Duodenal mucosa (tissue), 2 donors: ENCODE measurements at regions not wholly inside any gene's neighbourhood (a gene's known extent, or its start where the extent isn't known, plus 50 kb on each side); places are given as distances from the start of the nearest gene placed in this dataset.

Source experiments
- H3K27ac ChIP-seq: one replicate; pipeline ENCODE4 v1.7.0; 2013; ENCODE audit warnings: low read depth, low read length
- H3K27me3 ChIP-seq, 2 donors: one replicate each; pipeline ENCODE4 v1.7.0; 2013; ENCODE audit warnings: low read length in 2 of 2, control low read depth in 1 of 2; ENCODE audit not compliant: insufficient read depth in 2 of 2, control insufficient read depth in 1 of 2
- H3K36me3 ChIP-seq, 2 donors: one replicate each; pipeline ENCODE4 v1.7.0; 2013; ENCODE audit warnings: low read length in 2 of 2, control low read depth in 1 of 2; ENCODE audit not compliant: insufficient read depth in 2 of 2, control insufficient read depth in 1 of 2
- H3K4me1 ChIP-seq, 2 donors: one replicate each; pipeline ENCODE4 v1.7.0; 2013; ENCODE audit warnings: low read length in 2 of 2, control low read depth in 1 of 2; ENCODE audit not compliant: insufficient read depth in 2 of 2, control insufficient read depth in 1 of 2
- H3K4me3 ChIP-seq, 2 donors: one replicate each; pipeline ENCODE4 v1.7.0; 2013; ENCODE audit warnings: low read length in 2 of 2, low read depth in 1 of 2
- H3K9ac ChIP-seq, 2 donors: one replicate each; pipeline ENCODE4 v1.7.0; 2013; ENCODE audit warnings: low read length in 2 of 2, low read depth in 1 of 2
- H3K9me3 ChIP-seq, 2 donors: one replicate each; pipeline ENCODE4 v1.7.0; 2013; ENCODE audit warnings: low read length in 2 of 2, control low read depth in 1 of 2; ENCODE audit not compliant: control insufficient read depth in 1 of 2

- H3K36me3 ChIP-seq: no peaks in the 10 kb centered on the region
- H3K27ac ChIP-seq: no peak overlapping the region
- H3K27me3 ChIP-seq: no peaks in the 10 kb centered on the region
- no peak overlapping the region for H3K4me3 ChIP-seq
- no peaks in the 10 kb centered on the region for H3K9me3 ChIP-seq
- no peaks in the 10 kb centered on the region for H3K4me1 ChIP-seq
- H3K9ac ChIP-seq: no peak overlapping the region
Observed at GRCh38 chr3:130259166-130259874, 86.2 kb upstream of the COL6A5 start.

DNA sequence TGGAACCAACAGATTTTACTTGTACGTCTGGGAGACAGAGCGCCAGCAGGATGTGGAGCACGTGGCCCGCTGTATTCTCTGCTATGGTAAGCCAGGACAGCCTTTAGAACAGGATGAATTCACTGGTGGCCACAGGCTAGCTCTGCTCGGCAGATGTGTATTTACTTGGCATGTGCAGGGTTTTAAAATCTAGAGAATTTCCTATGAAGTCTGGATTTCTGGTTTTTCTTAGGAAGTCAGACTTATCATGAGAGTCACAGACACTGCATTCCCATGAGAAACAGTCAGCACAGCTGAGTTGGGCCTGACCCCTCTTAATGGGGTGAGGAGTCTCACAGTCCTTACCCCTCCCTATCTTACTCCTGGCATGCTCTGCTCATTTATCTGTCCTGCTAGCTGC lies 84.6 kb upstream of the COL6A5 start:
- H3K27me3 ChIP-seq: no peaks in the 10 kb centered on the region
- H3K9ac ChIP-seq: no peak overlapping the region
- no peaks in the 10 kb centered on the region for H3K4me1 ChIP-seq
- H3K27ac ChIP-seq: no peak overlapping the region
- no peaks in the 10 kb centered on the region for H3K9me3 ChIP-seq
- no peak overlapping the region for H3K4me3 ChIP-seq
- H3K36me3 ChIP-seq: no peaks in the 10 kb centered on the region

- Histone ChIP-seq H3K9me3 (no peaks in the 10 kb centered on the region), H3K36me3 (no peaks in the 10 kb centered on the region), H3K4me1 (no peaks in the 10 kb centered on the region), H3K27ac (no peak overlapping the region), H3K4me3 (no peak overlapping the region), H3K9ac (no peak overlapping the region), H3K27me3 (no peaks in the 10 kb centered on the region)
Observed at GRCh38 chr3:130263708-130264107, 81.8 kb upstream of the COL6A5 start.

DNA sequence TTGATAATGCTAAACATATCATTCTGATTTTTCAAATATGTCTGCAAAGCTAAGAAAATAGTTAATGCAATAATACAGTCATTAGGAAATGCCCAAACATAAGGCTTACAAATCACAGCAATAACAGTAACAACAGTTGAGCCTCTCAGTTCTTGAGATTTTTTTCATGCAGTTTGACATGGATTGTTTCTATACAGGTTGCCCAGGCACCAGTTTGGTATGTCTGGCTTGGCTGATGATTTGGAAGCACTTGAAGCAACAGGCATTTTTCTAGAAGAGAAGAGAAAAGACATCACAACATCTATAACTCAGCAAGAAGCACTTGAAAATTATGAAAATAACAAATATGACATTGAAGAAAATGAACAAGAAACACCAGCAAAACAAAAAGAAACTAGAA lies 78.7 kb upstream of the COL6A5 start:
- Histone ChIP-seq H3K9me3 (no peaks in the 10 kb centered on the region), H3K36me3 (no peaks in the 10 kb centered on the region), H3K4me1 (no peaks in the 10 kb centered on the region), H3K27ac (no peak overlapping the region), H3K9ac (no peak overlapping the region), H3K4me3 (no peak overlapping the region), H3K27me3 (no peaks in the 10 kb centered on the region)

GRCh38 chr3:130276203-130276803 lies 69.2 kb upstream of the COL6A5 start:
- H3K9ac ChIP-seq: no peak overlapping the region
- H3K4me1 ChIP-seq: no peaks in the 10 kb centered on the region
- H3K27me3 ChIP-seq: peaks cover 0 to 3% of the 10 kb centered on the region in 2 donors
- no peak overlapping the region for H3K4me3 ChIP-seq
- no peak overlapping the region for H3K27ac ChIP-seq
- no peaks in the 10 kb centered on the region for H3K36me3 ChIP-seq
- no peaks in the 10 kb centered on the region for H3K9me3 ChIP-seq

DNA sequence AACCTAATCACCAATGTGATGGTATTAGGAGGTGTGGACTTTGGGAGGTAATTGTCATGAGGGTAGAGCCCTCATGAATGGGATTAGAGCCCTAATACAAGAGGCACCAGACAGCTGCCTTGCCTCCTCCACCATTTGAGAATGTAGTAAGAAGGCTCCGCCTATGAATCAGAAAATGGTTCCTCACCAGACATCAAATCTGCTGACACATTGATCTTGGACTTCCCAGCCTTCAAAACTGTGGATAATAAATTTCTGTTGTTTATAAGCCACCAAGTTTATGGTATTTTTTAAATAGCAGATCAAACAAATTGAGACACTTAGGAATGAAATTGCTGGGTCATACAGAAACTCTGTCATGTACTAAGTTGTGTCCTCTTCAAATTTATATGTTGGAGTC lies 56.8 kb upstream of the COL6A5 start:
- no peak overlapping the region for H3K4me3 ChIP-seq
- H3K27me3 ChIP-seq: peaks cover 0 to 4% of the 10 kb centered on the region in 2 donors
- no peak overlapping the region for H3K9ac ChIP-seq
- H3K36me3 ChIP-seq: no peaks in the 10 kb centered on the region
- no peaks in the 10 kb centered on the region for H3K4me1 ChIP-seq
- H3K27ac ChIP-seq: no peak overlapping the region
- no peaks in the 10 kb centered on the region for H3K9me3 ChIP-seq

DNA sequence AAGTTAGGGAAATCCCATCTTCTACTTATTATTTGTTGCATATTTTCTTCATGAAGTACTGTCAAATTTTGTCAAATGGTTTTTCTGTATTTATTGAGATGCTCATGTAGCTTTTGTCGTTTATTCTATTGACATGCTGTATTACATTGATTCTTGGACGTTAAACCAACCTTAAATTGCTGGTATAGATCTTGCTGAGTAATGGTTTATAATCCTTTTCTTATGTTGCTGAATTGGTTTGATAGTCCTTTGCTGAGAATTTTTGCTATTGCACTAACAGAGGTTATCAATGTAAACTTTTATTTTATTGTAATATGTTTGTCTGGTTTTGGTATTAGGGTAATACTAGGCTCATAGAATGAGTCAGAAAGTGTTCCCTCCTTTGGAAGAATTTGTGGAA lies 54.3 kb upstream of the COL6A5 start:
- Histone ChIP-seq H3K27ac (no peak overlapping the region), H3K9me3 (no peaks in the 10 kb centered on the region), H3K4me1 (no peaks in the 10 kb centered on the region), H3K27me3 (peaks cover 0 to 4% of the 10 kb centered on the region in 2 donors), H3K36me3 (no peaks in the 10 kb centered on the region), H3K9ac (no peak overlapping the region), H3K4me3 (no peak overlapping the region)

DNA sequence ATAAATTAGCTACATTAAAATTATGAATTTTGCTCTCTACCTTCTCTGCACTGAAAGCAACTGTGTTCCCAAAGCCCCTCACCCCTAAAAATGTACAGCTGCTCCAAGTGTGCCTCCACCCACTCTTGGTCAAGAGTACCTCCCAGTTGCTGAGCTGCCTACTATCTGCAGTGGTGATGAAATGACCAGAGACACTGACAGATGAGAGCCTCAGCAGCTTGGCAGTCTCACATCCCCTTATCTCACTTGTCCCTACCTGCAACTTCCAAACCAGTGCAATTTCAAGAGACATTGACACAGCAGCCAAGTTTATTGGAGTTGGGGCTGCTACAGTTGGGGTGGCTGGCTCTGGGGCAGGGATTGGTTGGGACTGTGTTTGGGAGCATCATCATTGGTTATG lies 52.2 kb upstream of the COL6A5 start:
- peaks cover 0 to 4% of the 10 kb centered on the region in 2 donors for H3K27me3 ChIP-seq
- no peak overlapping the region for H3K4me3 ChIP-seq
- H3K27ac ChIP-seq: no peak overlapping the region
- no peaks in the 10 kb centered on the region for H3K36me3 ChIP-seq
- H3K9me3 ChIP-seq: no peaks in the 10 kb centered on the region
- no peak overlapping the region for H3K9ac ChIP-seq
- no peaks in the 10 kb centered on the region for H3K4me1 ChIP-seq
